ENCODE measurements at regions not wholly inside any gene's neighbourhood (a gene's known extent, or its start where the extent isn't known, plus 50 kb on each side); places are given as distances from the start of the nearest gene placed in this dataset.

DNA sequence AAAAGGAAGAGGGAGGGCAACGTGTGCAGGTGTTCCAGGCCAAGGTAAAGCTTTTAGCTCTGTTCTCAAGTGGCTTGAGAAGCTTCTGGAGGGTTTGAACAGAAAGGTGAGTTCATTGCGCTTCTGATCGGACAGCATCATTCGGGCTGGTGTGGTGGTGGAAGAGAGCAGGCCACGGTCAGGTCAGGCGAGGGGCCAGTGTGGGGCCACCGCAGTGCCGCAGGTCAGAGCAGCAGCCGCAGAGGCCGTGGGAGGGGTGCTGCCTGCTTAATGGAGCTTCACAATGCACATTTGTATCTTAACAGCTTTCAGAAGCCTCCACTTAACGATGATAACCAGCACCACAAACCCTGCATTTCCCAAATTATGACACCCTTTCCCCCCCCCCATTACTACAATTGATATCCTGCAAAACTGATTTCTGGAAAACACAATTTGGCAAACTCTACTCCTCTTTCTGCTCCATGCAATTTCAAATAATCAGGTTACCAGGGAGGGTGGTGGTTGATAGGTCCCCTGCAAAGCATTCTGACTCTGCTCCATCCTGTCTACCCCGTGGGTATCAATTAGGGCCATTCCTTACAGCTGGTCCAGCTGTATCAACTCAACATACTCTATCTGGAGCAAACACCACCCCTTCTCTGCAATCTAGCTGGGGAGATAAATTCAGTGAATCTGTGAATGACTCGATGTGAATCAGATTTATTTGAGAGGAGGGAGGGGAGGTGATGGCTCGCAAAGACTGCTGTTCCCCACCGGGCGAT, 162.9 kb downstream of the ACTR3B start (continued):
- TF ChIP-seq CREB1 (CRISPR knock-in tag; IDR thresholded peaks at IDR 0.05): no peak
- TF ChIP-seq ZNF232 (CRISPR knock-in tag; IDR thresholded peaks at IDR 0.05): no peak
- TF ChIP-seq NR3C1 (CRISPR knock-in tag; conservative IDR thresholded peaks at IDR 0.05; ENCODE audit: low read depth): no peak
- TF ChIP-seq, protein P1, sequence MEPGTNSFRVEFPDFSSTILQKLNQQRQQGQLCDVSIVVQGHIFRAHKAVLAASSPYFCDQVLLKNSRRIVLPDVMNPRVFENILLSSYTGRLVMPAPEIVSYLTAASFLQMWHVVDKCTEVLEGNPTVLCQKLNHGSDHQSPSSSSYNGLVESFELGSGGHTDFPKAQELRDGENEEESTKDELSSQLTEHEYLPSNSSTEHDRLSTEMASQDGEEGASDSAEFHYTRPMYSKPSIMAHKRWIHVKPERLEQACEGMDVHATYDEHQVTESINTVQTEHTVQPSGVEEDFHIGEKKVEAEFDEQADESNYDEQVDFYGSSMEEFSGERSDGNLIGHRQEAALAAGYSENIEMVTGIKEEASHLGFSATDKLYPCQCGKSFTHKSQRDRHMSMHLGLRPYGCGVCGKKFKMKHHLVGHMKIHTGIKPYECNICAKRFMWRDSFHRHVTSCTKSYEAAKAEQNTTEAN (CRISPR knock-in tag; IDR thresholded peaks at IDR 0.05): no peak
- no peak for TF ChIP-seq CTCF (IDR thresholded peaks at IDR 0.05)
- no peak for TF ChIP-seq TCF7 (CRISPR knock-in tag; IDR thresholded peaks at IDR 0.05; ENCODE audit: low read depth)

DNA sequence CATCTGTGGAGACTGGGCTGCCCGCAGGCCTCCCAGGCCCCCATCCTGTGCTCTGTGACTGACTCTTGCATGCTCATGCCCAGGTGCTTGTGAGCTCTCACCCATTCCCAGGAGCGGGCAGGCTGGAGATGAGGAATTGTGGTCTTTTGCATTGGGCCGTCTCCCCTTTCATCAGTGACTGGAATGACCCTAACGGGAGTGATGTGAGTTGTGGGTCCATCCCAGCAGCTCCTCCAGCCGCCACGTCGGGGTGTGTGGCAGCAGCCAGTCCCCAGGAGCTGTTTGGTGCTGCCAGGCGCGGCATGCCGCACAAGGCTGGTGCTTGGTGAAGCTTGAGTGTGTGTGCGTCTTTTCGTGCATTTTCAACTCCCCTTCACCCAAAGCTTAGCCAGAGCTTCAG, 164.2 kb downstream of the ACTR3B start:
- H3K4me1 Mint-ChIP-seq: no peaks in the 10 kb centered on the region; the same call in 1 of the 2 replicates
- ATAC-seq (no peak), DNase-seq (ENCODE audit: low spot score) (no peak)
- peaks cover 19% of the 10 kb centered on the region for H3K27me3 Mint-ChIP-seq (ENCODE audit: low read depth)
- H3K9me3 Mint-ChIP-seq: peaks cover 20% of the 10 kb centered on the region
- peaks cover 8% of the 10 kb centered on the region for H3K36me3 Mint-ChIP-seq
- ChIA-PET CTCF (interaction anchor here (1.0 to 2.2 kb wide), 2 partner anchors 11 to 30 kb away, joined by 3 to 5 read pairs; no protein-coding TSS in a partner anchor), POLR2A (no interaction called here)
- peak overlapping the region; percentile 82 for H3K4me3 Mint-ChIP-seq
- H3K27ac Mint-ChIP-seq: no peak overlapping the region
- no peak for TF ChIP-seq TCF7 (CRISPR knock-in tag; IDR thresholded peaks at IDR 0.05; ENCODE audit: low read depth)
- TF ChIP-seq CBFB (CRISPR knock-in tag; IDR thresholded peaks at IDR 0.05; ENCODE audit: low read depth): no peak
- TF ChIP-seq ZNF219 (CRISPR knock-in tag; IDR thresholded peaks at IDR 0.05; ENCODE audit: borderline replicate concordance): no peak
- no peak for TF ChIP-seq EMX1 (CRISPR knock-in tag; IDR thresholded peaks at IDR 0.05)
- TF ChIP-seq GABPB1 (CRISPR knock-in tag; IDR thresholded peaks at IDR 0.05): no peak
- no peak for TF ChIP-seq USF2 (CRISPR knock-in tag; IDR thresholded peaks at IDR 0.05)
- no peak for TF ChIP-seq NR2C2 (CRISPR knock-in tag; IDR thresholded peaks at IDR 0.05)
- no peak for TF ChIP-seq PREB (CRISPR knock-in tag; IDR thresholded peaks at IDR 0.05; ENCODE audit: borderline replicate concordance)
- TF ChIP-seq, protein P2, sequence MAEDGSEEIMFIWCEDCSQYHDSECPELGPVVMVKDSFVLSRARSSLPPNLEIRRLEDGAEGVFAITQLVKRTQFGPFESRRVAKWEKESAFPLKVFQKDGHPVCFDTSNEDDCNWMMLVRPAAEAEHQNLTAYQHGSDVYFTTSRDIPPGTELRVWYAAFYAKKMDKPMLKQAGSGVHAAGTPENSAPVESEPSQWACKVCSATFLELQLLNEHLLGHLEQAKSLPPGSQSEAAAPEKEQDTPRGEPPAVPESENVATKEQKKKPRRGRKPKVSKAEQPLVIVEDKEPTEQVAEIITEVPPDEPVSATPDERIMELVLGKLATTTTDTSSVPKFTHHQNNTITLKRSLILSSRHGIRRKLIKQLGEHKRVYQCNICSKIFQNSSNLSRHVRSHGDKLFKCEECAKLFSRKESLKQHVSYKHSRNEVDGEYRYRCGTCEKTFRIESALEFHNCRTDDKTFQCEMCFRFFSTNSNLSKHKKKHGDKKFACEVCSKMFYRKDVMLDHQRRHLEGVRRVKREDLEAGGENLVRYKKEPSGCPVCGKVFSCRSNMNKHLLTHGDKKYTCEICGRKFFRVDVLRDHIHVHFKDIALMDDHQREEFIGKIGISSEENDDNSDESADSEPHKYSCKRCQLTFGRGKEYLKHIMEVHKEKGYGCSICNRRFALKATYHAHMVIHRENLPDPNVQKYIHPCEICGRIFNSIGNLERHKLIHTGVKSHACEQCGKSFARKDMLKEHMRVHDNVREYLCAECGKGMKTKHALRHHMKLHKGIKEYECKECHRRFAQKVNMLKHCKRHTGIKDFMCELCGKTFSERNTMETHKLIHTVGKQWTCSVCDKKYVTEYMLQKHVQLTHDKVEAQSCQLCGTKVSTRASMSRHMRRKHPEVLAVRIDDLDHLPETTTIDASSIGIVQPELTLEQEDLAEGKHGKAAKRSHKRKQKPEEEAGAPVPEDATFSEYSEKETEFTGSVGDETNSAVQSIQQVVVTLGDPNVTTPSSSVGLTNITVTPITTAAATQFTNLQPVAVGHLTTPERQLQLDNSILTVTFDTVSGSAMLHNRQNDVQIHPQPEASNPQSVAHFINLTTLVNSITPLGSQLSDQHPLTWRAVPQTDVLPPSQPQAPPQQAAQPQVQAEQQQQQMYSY (CRISPR knock-in tag; IDR thresholded peaks at IDR 0.05): no peak
- TF ChIP-seq, protein P3, sequence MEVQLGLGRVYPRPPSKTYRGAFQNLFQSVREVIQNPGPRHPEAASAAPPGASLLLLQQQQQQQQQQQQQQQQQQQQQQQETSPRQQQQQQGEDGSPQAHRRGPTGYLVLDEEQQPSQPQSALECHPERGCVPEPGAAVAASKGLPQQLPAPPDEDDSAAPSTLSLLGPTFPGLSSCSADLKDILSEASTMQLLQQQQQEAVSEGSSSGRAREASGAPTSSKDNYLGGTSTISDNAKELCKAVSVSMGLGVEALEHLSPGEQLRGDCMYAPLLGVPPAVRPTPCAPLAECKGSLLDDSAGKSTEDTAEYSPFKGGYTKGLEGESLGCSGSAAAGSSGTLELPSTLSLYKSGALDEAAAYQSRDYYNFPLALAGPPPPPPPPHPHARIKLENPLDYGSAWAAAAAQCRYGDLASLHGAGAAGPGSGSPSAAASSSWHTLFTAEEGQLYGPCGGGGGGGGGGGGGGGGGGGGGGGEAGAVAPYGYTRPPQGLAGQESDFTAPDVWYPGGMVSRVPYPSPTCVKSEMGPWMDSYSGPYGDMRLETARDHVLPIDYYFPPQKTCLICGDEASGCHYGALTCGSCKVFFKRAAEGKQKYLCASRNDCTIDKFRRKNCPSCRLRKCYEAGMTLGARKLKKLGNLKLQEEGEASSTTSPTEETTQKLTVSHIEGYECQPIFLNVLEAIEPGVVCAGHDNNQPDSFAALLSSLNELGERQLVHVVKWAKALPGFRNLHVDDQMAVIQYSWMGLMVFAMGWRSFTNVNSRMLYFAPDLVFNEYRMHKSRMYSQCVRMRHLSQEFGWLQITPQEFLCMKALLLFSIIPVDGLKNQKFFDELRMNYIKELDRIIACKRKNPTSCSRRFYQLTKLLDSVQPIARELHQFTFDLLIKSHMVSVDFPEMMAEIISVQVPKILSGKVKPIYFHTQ (CRISPR knock-in tag; IDR thresholded peaks at IDR 0.05): no peak
- TF ChIP-seq KAT7 (CRISPR knock-in tag; IDR thresholded peaks at IDR 0.05; ENCODE audit: borderline replicate concordance): no peak
- TF ChIP-seq, protein P4, sequence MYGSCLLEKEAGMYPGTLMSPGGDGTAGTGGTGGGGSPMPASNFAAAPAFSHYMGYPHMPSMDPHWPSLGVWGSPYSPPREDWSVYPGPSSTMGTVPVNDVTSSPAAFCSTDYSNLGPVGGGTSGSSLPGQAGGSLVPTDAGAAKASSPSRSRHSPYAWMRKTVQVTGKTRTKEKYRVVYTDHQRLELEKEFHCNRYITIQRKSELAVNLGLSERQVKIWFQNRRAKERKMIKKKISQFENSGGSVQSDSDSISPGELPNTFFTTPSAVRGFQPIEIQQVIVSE (CRISPR knock-in tag; IDR thresholded peaks at IDR 0.05; ENCODE audit: borderline replicate concordance): no peak
- TF ChIP-seq SOX15 (CRISPR knock-in tag; IDR thresholded peaks at IDR 0.05): no peak
- TF ChIP-seq, protein P5, sequence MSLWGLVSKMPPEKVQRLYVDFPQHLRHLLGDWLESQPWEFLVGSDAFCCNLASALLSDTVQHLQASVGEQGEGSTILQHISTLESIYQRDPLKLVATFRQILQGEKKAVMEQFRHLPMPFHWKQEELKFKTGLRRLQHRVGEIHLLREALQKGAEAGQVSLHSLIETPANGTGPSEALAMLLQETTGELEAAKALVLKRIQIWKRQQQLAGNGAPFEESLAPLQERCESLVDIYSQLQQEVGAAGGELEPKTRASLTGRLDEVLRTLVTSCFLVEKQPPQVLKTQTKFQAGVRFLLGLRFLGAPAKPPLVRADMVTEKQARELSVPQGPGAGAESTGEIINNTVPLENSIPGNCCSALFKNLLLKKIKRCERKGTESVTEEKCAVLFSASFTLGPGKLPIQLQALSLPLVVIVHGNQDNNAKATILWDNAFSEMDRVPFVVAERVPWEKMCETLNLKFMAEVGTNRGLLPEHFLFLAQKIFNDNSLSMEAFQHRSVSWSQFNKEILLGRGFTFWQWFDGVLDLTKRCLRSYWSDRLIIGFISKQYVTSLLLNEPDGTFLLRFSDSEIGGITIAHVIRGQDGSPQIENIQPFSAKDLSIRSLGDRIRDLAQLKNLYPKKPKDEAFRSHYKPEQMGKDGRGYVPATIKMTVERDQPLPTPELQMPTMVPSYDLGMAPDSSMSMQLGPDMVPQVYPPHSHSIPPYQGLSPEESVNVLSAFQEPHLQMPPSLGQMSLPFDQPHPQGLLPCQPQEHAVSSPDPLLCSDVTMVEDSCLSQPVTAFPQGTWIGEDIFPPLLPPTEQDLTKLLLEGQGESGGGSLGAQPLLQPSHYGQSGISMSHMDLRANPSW (CRISPR knock-in tag; conservative IDR thresholded peaks at IDR 0.05; ENCODE audit: low read depth): no peak
- TF ChIP-seq TEAD4 (CRISPR knock-in tag; IDR thresholded peaks at IDR 0.05): no peak

Measured in WTC11 (cell line).